Daoy (cell line): ENCODE measurements at regions not wholly inside any gene's neighbourhood (a gene's known extent, or its start where the extent isn't known, plus 50 kb on each side); places are given as distances from the start of the nearest gene placed in this dataset.

ENCODE experiments used
- DNase-seq: peaks from one replicate; pipeline ENCODE4 v3.0.0-alpha.2; 2015; ENCODE audit warnings: low read depth

DNA sequence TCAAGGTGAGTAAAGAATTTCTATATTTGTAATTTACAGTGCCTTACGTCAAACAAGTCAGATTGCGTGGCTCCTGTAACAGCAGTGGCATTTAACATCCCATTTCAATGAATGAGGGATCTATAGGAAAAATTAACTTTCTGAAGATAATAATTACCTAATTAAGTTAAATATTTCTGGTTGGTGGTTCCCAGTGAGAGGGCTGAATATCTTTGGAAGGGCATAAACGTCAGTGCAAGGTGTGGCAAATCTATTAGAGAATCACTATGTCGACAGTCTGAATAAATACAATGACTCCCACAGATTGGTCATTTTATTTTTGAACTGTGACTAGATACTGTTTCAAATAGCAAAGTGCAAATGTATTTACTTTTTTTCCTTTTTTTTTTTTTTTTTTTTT is 80.0 kb downstream of the S1PR1 start:
- DNase-seq: no peak

DNA sequence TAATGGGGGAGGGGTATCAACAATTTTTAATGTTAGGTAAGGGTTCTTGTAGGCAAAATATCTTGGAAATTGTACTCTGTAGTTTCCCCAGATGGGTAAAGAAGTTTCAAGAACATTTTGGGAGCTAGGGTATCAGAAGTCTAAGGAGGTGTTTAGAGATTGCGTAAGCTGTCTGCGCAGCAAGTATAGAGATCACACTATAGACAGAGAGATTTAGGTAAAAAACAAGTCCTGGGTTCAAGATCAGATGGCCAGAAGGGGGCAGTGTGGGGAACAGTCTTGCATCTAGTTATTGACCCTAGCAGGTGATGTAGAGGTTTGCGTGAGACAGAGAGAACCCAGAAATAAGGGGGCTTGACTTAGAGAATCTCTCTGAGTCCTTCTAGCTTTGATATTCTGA is 80.8 kb downstream of the S1PR1 start:
- DNase-seq: no peak

DNA sequence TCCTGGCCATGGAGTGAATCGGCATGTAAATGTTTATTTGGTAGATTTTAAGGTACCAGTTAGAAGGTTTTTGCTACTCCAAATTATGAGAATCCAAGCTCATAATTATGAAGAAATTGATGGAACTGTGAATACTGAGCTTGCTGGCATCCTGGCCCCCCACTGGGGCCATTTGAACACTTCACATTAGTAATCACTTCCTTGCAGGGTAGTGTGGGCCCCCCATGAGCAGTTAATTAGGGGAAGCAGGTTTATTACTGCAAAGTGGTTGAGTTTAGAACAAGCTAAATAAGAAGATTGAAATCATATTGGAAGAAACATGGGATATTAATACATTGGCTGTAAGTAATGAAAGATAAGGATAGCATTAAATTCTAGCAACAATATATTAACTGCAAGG is 86.7 kb downstream of the S1PR1 start:
- DNase-seq: no peak

DNA sequence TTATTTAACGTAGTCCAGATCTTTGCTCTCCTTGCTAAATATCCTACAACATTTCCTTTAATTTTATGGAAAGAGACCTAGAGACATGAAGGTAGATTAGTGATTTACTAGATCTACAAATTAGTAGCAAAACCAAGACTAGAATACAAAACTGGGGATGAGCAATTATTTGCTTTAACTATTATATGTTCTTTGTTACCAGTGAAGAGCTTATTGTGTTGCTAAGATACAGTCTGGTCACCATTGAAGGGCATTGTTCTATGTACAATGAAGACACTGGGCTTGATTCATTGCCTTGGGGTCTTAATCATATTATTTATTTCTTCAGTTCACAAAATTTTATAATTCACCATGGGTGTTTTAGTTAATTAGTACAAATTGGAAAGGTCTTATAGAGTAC is 88.3 kb downstream of the S1PR1 start:
- no peak for DNase-seq

DNA sequence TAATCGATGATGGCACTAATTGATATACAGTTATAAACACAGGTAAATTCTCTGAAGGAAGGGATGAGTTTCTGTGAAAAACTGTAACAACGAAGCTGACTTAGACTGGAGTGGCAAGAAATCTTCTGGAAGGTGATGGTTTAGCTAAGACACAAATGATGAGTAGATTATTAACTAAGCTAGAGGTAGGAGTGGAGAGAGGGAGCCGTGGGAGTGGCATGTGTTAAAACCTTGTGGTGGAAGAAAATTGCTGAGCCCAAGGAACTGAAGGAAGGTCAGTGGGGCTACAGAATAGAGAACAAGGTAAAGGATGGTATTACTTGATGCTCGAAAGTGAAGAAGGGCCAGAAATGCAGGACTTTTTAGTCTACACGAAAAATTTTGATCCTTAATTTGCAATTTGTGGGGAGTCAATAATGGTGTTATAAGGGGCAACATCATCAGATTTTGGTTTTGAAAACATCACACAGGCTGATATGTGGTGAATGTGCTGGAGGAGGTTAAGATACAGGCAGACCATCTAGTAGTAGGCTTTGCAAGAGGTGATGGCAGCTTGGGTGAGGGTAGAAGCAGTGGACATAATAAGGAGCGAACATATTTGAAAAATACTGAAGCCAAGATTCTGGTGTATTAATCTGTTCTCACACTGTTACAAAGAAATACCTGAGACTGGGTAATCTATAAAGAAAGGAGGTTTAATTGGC is 93.8 kb downstream of the S1PR1 start:
- DNase-seq: no peak

DNA sequence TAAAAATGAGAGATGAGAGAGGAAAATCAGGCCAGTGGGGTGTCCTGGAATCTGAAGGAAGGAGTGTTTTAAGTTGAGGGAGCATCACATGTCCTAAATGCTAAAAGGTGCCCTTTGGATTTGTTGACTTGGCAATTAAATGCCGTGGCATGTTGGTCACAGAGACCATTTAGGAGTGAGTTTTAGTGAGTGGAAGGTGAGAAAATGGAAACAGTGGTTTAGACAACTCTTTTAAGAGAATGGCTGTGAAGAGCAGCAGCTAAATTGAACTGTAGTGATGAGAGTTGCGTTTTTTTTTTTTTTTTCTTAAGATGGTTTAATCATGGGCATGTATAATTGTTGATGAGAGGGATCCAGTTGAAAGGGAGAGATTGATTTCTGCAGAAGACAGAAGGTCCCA is 95.0 kb downstream of the S1PR1 start:
- DNase-seq: no peak

DNA sequence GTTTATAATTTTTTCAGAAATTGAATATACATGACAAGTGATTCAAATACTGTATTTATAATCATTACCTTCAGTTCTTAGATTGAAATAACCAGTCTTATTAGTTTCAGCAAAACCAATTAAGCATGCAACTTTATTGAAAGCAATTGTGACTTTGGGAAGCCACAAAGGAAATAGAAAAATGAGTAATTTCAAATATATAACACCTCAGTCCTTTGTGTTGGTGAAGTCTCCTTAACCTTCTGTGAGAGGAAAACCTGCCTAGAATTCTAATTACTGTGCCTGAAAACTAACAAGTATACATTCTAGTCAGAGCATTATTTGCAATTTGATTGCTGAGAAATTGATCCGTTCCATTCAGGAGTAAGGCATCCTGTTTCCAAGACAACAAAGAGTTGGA is 95.8 kb downstream of the S1PR1 start:
- DNase-seq: no peak

DNA sequence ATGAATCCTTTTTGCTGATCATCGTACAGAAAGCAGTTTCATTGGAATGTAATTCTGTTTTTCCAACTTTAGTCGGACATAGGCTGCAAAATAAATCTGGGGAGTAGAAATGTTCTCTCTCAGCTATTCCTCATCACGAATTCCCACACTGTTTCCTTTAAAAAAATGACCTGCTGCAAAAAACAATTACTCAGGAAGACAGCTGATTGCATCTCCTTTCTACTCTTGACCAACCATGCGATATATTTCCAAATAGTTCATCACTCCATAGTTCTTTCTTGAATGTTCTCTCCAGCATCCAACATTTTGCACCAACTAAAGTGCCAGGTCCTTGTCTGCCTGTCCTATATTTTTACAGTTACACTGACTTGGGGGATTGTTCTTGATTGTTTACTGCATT is 96.4 kb downstream of the S1PR1 start:
- no peak for DNase-seq

DNA sequence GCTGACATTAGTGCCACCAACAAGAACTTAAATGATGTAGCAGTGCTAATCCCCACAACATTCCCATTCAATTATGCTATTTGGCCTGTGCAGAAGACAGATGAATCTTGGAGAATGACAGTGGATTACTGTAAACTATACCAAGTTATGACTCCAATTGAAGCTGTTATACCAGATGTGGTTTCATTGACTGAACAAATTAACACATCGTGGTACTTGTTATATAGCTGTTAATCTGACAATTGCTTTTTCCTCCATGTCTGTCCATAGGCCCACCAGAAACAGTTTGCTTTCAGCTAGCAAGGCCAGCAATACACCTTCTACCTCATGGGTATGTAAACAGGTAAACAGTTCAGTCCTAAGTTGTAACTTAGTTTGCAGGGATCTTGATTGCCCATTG is 101.1 kb downstream of the S1PR1 start:
- DNase-seq: no peak

DNA sequence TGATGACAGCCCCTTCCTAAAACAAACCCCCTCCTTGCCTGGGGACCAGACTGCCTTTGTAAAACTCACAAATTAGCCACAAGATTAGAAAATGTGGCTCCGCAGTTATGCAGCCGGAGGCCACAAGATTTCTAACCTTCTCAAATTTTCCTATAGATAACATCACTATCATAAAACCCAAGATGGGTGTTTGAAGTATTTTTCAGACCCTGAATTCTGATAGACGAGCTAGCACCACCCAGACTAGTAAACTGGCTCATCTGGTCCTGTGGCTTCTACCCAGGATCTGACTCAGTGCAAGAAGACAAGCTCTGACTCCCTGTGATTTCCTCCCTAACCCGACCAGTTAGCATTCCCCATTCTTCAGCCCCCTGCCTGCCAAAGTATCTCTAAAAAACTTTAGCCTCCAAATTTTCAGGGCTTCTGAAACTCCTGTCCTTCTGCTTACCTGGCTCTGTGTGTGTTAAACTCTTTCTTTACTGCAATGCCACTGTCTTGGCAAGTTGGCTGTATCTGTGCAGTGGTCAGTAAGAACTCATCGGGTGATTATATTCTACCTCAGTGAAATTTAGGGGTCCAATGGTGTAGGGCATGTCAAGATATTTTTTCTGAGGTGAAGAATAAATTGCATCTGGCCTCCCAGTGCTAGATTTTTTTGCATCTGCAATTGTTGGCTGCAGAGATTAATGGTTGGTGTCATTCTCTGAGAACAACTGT is 102.1 kb downstream of the S1PR1 start:
- DNase-seq: peak; percentile 16

DNA sequence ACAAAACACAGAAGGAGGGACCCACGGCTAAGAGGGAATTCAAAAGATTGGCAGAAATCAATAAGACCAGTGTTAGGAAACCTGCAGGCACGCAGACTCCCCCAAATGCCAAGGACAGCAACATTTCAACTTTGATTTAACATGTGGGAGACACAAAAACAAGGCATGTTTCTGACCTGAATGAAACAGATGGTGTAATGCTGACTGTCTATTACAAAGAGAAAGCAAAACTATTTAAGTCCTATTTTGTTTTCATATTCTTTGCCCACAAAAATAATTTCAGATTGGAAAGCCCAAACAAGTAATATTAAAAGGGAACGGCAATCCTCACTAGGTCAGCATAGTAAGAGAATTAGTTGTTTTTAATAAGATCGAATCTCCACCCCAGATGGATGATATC is 107.9 kb downstream of the S1PR1 start:
- no peak for DNase-seq

DNA sequence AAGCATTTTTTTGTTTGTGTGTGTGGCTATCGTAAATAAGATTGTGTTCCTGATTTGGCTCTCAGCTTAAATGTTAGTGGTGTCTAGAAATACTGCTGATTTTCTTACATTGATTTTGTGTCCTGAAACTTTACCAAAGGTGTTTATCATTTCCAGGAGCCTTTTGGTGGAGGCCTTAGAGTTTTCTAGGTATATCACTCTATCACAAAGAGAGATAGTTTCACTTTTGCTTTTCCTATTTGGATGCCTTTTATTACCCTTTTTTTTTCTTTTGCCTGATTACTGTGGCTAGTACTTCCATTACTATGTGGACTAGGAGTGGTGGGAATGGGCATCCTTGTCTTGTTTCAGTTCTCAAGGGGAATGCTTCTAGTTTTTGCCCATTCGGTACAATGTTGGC is 109.6 kb downstream of the S1PR1 start:
- DNase-seq: no peak

DNA sequence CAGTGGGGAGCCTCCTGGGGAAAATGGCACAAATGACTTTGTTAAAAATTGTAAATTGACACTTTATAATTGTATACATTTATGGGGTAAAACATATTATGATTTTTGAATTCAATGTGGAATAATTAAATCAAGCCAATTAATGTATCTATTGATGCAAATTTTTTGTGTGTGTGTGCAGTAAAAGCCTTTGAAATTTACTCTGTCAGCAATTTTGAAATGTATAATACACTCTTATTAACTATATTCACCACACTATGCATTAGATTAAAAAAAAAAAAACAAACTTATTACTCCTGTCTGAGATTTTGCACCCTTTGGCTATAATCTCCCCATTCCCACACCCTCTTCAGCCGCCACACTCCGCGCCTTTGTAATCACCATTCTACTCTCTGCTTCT is 119.2 kb downstream of the S1PR1 start:
- DNase-seq: no peak

DNA sequence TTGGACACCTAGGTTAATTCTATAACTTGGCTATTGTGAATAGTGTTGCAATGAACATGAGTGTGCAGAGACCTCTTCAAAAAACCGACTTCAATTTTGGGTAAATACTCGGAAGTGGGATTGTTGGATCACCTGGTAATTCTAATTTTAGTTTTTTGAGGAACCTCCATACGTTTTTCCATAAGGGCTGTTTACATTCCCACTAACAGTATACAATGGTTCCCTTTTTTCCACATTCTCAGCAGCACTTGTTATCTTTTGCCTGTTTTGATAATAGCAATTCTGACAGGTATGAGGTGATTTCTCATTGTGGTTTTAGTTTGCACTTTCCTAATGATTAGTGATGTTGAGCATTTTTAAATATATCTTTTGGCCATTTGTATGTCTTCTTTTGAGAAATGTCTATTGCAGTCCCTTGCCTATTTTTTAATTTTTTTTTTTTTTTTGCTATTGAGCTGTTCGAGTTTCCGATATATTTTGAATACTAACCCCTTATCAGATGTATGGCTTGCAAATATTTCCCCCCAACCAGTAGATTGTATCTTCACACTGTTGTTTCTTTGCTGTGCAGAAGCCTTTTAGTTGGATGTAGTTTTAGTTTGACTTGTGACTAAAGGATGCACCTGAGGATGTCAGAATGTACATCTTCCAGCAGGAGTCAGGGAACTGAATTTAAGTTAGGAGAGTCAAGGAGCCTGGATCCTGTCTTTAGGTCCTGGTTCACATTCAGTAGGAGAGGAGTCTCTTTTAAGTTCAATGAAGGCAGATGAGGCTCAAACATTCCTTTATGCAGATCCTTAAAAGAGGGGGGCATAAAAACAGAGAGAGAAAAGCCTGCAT is 120.0 kb downstream of the S1PR1 start:
- DNase-seq: no peak

DNA sequence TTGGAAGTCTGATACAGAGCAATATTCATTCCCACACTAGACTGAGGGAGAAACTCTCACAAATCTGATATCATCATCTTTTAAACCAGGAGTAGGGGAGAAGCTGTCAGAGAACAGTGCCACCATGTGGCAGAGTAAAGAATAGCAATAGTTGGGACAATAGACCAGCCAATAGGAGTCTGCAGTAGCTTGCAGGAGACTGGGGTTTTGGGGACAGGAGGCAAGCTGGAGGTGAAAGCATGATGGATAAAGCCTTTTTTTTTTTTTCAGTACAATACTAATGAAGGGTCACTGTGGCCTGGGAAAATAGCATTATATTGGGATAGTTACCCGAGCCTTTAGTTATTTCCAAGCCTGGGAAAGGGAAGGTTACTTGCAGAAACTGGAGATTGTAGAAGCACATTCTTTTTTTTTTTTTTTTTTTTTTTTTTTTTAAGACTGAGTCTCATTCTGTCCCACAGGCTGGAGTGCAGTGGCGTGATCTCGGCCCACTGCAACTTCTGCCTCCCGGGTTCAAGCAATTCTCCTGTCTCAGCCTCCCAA is 120.7 kb downstream of the S1PR1 start:
- peak; percentile 75 for DNase-seq

DNA sequence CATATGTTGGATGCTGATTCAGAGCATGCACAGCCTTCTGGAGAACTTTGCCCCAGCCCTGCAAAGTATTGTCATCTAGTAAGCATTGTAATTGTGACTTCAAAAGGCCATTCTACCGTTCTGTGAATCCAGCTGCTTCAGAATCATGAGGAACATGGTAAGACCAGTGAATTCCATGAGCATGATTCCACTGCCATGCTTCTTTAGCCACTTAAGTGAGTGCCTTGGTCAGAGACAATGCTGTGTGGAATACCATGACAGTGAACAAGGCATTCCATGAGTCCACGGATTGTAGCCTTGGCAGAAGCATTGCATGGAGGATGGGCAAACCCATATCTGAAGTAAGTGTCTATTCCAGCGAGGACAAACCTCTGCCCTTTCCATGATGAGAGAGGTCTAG is 123.7 kb downstream of the S1PR1 start:
- DNase-seq: no peak

DNA sequence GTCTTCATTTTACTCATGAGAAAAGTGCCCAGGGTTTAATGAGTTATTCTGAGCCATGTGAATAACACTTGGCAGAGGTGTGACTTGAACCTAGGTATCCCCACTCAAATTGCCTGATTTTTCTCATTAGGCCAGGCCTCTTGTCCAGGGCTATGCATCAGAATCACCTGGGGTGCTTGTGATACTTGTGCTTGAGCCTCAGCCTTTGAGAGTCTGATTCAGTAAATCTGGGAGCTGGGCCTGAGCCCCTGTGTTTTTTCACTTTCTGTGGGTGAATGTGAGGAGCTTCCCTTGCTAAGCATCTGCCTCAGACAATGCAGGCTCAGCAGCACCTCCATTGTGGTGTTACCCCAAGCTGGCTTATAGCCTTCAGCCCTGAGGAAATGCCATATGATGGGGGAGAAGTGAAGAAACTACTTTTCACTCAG is 127.1 kb downstream of the S1PR1 start:
- no peak for DNase-seq

DNA sequence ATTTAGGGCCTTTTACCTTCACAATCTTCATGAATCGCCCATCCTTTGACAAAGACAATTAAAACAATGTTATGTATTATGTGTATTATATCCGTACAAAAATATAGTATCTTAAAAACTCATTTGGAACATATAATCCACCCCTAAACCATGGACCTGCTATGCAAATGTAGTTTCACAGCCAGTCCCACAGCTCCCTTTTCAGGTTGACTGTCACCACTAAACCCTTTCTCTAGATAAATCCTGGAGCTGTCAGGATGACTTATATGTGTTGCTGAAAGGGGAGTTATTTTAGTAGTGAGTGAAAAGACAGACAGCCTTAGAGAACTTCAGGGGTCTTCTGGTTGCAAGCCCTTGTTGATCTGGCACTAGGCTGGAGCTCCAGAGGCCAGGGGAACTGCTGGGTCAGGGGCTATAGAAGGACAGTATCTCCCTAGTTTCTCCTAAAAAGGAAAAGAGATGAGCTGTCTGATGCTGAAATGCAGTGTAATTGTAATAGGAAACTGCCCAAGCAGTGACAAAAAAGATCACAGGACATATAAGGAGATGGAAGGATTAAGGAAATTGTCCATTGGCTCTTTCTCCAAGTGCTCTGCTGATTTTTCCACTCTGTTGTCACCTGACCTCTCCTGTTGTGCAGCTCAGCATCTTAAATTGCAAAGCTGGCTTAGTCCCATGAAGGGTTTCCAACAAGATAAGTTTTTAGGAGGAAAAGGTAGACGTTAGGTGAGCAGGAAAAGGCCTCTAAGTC is 127.7 kb downstream of the S1PR1 start:
- no peak for DNase-seq

DNA sequence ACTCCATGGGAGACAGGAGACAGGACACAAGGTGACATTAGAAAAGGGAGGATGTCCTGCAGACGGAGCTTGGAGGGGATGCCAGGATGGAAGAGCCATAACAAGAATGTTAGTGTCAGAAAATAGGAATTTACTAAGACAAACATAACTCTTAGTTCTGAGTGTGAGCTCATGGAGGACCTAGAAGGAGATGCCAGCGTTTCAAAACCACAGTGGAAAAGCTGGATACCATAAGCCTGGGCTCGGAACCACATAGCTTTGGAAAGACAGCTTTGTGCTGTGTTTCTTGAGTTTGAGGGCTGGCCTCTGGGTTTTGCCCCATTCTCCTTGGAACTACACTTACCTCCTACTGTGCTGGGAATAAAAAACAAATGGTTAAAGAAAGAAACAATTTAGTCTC is 128.4 kb downstream of the S1PR1 start:
- no peak for DNase-seq

DNA sequence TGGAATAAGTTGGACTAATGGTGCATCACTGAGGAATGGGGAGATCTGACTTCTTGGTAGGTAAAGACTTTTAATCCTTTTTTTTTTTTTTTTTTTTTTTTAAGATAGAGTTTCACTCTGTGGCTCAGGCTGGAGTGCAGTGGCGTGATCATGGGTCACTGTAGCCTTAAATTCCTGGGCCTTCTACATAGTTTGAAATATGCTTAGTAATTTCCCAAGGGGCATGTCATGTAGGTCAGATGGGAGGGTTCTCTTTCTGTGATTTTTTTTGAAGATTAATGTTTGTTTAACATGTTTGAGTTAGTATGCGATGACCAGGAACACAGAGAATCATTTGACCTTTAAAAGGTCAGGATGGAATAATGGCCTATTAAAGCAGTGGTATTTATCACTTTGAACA is 129.1 kb downstream of the S1PR1 start:
- DNase-seq: no peak

DNA sequence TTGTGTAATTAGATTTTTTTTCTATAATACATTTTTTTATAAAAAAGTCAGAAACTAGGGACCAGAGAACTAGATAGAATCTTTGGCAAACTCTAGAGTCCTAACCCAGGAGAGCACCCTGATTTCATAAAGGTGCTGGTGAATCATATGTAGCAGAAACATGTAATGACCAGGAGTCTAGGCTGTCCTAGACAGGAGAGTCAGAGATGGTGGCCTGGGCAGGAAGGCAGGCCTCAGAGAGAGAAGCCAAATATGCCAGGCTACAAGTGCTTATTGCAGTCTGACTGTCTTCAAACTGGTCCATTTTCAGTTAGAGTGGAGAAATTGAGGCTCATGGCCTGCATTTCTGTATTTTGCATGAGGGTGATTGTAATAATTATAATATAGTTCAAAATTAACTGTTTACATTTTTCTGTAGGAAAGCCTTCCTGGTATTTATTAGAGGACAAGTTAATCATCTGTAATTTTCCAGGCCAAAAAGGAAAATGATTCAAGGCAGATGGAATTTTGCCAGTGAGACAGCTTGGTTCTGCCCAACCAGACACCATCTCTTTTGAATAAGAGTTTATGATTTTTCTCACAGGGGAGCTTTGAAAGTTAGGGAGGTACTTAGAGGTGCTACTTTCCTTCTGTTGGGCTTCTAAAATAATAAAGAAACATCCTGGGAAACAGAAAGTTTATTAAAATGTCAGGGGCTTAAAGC is 129.8 kb downstream of the S1PR1 start:
- no peak for DNase-seq
